ENCODE measurements at regions not wholly inside any gene's neighbourhood (a gene's known extent, or its start where the extent isn't known, plus 50 kb on each side); places are given as distances from the start of the nearest gene placed in this dataset.
A peak's percentile ranks its signal among the peaks of the same experiment; 100 is the strongest.
"Not testable (repeated sequence)": the region's sequence is repeated elsewhere in the genome, so short reads cannot be mapped to it uniquely, and the experiment has no call there.

- DNase-seq, result no peak
These were observed 305.0 kb downstream of the TYW1 start for GRCh38 chr7:67301667-67302066.

DNA sequence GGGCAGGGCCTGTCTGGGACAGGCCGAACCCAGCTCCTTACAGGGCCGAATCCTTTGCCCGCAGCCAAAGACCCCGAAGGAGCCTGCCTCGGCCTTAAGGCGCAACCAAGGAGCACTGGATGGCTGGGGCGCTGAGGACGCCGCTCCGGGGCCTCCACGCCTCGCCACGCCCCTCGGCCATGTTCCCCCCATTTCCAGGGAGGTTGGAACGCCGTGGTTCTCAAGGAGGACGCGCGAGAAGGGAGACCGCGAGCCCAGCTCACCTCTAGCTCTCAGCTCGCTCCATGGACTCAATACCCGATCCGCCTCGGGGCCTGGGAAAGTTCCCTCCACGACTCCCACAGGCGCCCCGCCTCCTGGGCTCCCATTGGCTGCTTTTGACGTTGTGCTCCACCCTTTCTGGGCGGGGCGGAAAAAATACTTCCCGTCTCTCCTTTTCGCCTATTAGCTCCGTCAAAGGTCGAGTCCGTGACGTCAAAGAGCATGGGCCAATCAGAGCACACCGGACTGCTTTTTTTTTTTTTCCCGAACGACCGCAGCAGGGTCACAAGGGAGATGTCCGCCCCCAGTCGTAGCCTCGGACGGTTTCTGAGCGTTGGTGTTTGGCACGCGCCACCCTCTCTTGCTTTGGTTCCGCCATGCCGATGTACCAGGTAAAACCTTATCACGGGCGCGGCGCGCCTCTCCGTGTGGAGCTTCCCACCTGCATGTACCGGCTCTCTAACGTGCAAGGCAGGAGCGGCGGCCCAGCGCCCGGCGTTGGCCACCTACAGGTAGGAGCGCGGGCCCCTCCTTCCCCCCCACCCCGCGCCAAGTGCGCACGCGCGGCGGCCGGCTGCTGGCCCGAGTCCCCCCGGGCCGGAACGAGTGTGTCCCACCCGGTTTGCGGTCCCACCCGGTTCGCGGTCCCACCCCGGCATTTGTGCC is 305.7 kb downstream of the TYW1 start:
- peak; percentile 72 for DNase-seq

DNA sequence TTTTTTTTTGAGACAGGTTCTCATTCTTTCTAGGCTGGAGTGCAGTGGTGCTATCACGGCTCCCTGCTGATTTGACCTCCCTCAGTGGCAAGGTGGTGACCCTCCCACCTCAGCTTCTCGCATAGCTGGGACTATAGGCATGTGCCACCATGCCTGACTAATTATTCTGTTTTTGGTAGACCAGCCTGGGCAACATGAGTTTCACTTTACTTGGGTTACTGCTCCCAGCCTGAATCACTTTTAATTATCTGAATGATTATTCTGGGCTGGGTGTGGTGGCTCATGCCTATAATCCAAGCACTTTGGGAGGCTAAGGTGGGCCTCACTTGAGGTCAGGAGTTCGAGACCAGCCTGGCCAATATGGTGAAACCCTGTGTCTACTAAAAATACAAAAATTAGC is 308.2 kb downstream of the TYW1 start:
- DNase-seq, result not testable (repeated sequence)

DNA sequence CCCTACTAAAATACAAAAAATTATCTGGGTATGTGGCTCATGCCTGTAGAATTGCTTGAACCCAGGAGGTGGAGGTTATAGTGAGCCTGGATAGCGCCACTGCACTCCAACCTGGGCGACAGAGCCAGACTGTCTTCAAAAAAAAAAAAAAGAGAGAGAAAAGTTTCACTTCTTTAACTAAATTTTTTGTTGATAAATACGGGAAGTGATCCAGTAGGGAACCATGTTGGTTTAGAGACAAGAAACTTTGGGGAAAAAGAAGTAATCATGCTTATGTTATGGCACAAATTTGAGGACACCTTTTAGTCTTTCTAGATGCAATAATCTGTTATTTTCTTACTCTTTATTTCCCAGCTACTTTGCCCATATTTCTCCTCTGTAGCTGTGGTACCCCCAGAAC is 309.7 kb downstream of the TYW1 start:
- no peak for DNase-seq

DNA sequence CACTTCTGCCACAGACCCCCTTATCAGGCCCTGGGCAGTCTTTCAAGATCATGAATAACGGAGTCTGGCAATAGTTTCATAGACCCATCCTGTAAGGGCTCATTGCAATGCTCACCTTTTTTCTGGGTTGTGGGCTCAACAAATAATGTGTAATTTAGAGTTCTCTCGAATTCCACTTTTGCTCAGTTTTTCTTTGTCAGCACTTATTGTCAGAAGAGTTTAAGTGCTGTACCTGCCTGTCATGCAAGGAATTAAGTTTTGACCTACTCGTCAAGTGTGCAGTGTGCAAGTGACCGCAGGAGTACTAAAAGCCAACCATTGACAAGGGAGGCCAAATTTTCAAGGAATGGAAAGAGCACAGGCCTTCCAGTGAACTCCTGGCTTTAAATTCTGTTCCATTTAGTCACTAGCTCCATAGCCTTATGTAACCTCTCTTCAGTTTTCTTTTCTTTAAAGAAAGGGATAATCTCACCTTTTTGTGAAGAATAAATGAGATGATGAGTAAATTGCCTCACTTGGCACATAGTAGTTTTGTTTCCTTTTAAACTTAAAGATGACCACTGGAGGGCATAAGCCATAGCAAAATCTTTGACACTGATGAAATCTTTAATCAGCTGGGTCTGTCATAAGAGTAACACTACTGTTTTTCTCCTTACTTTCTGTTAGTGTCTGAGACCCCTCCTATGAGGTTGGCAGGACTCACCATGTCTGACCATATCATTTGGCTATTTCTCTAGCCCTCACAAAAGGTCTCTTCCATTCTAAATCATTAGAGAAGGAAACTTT is 313.3 kb downstream of the TYW1 start:
- DNase-seq, result no peak

DNA sequence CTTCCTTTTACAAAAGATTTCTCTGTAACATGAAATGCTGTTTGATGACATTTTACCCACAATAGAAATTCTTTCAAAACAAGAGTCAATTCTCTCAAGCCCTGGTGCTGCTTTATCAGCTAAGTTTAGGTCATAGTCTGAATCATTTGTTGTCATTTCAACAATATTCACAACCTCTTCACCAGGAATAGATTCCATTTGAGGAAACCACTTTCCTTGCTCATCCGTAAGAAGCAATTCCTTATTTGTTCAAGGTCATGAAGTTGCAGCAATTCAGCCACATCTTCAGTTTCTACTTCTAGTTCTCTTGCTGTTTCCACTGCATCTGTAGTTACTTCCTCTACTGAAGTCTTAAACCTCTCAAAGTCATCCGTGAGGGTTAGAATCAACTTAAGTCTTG is 315.3 kb downstream of the TYW1 start:
- no peak for DNase-seq

- no peak for DNase-seq
These were observed 316.6 kb downstream of the TYW1 start for GRCh38 chr7:67313213-67313612.

GRCh38 chr7:67316902-67317301 is 320.3 kb downstream of the TYW1 start:
- not testable (repeated sequence) for DNase-seq

DNA sequence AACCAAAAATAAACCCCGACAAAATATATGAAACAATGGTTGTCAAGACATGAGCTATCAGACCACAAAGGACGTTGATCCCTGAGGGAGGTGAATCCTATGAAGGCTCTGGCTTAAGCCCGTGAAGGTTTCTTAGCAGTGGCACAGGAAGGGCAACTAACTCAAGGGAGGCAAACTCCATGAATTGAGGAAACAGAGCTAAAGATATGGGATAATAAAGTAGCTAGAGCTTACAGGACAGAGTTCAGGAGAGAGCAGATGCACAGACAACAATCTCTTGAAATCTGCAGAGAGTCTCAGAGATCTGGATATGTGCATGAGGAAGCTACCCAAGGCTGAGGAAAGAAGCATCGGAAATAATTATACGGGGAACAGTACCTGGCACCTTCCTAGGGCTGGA is 331.6 kb downstream of the TYW1 start:
- not testable (repeated sequence) for DNase-seq

GRCh38 chr7:67335165-67335564 is 338.5 kb downstream of the TYW1 start:
- DNase-seq, result not testable (repeated sequence)

GRCh38 chr7:67335663-67336062 is 339.0 kb downstream of the TYW1 start:
- not testable (repeated sequence) for DNase-seq

GRCh38 chr7:67338545-67338944 is 341.9 kb downstream of the TYW1 start:
- not testable (repeated sequence) for DNase-seq

GRCh38 chr7:67341153-67341768 is 344.6 kb downstream of the TYW1 start:
- DNase-seq, result no peak

DNA sequence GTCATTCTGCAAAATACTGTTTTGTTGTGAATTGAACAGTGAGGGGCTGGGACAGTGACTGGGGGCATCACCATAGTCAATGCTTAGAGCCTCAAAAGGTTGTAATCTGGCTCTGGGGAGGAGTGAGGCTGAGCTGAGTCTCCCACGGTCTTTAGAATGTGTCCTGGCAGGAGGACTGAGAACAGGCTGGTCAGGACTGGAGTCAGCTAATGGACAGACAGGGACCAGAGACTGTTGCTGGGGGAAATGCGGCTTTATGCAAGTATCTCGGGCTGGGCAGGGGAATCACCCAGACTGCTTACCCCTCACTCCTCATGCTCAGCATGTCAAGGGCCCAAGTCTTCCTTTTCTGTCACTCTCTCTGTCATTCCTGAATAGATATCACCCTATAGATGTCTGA is 346.5 kb downstream of the TYW1 start:
- no peak for DNase-seq

- no peak for DNase-seq
These were observed 346.9 kb downstream of the TYW1 start for GRCh38 chr7:67343572-67343971.

- no peak for DNase-seq
These were observed 348.0 kb downstream of the TYW1 start for GRCh38 chr7:67344481-67345193.

GRCh38 chr7:67346126-67346525 is 349.5 kb downstream of the TYW1 start:
- no peak for DNase-seq

DNA sequence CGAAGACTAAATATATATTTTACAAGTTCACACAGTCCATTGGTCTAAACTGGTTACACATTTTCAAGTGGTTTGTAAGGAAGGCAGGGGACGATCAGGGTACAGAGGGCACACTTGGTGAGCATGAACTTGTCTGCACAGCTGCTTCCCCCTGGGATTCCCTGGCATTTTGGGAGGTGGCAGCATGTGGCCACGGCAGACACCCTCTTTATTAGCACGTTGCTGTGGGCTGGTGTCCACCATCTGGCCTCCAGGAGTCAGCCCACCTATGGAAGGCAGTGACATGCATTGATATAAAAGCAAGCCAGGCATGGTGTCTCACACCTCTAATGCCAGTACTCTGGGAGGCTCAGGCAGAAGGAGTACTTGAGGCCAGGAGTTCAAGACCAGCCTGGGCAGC is 350.2 kb downstream of the TYW1 start:
- DNase-seq, result no peak

DNA sequence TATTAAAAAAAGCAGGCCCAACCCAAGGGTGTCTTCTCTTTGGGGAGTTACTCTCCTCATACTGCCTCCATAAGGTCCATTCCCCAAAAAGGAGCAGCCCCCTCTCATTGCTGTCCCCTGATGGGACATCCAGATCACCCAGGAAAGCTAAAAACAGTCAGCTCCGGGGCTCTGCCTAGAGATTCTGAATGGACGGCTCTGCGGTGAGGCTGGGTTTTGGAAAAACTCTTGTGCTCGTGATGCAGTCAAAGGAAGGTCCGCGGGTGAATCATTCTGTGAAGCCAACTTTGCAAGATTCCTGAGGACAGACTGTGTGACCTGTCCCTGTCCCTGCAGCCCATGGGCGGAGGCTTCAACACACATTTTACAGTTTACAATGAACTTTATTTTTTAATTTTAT is 351.5 kb downstream of the TYW1 start:
- DNase-seq, result no peak

DNA sequence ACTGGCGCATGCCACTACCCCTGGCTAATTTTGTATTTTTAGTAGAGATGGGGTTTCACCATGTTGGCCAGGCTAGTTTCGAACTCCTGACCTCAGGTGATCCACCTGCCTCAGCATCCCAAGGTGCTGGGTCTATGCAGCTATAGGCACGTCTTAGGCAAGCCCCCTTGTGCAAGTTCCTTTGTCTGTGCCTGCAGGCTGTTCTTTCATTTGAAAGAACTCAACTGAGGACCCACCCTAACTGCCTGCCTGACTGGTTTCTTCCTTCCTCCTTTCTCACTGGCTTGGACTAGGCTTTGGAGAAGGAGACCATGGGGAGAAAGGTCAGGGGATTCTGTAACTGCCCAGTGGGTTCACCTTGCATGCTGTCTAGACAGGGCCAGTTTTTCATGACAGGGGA is 361.0 kb downstream of the TYW1 start:
- DNase-seq, result not testable (repeated sequence)

- DNase-seq, result not testable (repeated sequence)
These were observed 361.7 kb downstream of the TYW1 start for GRCh38 chr7:67358316-67358715.

DNA sequence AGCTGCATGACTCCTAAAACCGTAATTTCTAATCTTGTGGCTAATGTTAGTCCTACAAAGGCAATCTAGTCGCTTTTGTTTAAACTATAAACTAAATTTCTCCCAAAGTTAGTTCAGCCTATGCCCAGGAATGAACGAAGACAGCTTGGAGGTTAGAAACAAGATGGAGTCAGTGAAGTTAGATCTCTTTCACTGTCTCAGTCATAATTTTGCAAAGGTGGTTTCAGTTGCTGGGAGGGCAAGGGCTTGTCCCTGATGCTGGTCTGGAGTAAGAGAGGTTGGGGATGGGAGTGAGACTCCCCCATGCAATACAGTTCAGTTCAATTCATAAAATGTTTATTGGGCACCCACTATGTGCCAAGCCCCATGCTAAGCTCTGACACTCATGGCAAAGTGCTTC is 362.1 kb downstream of the TYW1 start:
- not testable (repeated sequence) for DNase-seq

GRCh38 chr7:67359900-67360299 is 363.3 kb downstream of the TYW1 start:
- DNase-seq, result no peak
